H1 (cell line): ENCODE measurements at regions not wholly inside any gene's neighbourhood (a gene's known extent, or its start where the extent isn't known, plus 50 kb on each side); places are given as distances from the start of the nearest gene placed in this dataset.

ENCODE experiments used
- BACH1 ChIP-seq: IDR thresholded peaks from 2 replicates; pipeline ENCODE4 v1.6.1; 2012; ENCODE audit warnings: low read length, improper control_type of control experiment
- RFX5 ChIP-seq: IDR thresholded peaks from 2 replicates; pipeline ENCODE4 v1.6.1; 2011; ENCODE audit warnings: low read depth, low read length, improper control_type of control experiment, borderline replicate concordance
- RNF2 ChIP-seq: fragments of 200-900, 300-1000 bp; sonication (generic); IDR thresholded peaks from 2 replicates; pipeline ENCODE4 v1.7.1; 2016; ENCODE audit warnings: borderline replicate concordance, low read depth, mild to moderate bottlenecking, antibody characterized with exemption, low read length; ENCODE audit not compliant: poor library complexity, severe bottlenecking; ENCODE audit errors: missing control alignments
- SAP30 ChIP-seq: fragments of 300-600 bp; sonication (generic); IDR thresholded peaks from 2 replicates; pipeline ENCODE4 v1.7.1; 2012; ENCODE audit warnings: low read length, moderate library complexity, mild to moderate bottlenecking, inconsistent platforms; ENCODE audit not compliant: insufficient read depth, insufficient replicate concordance
- YY1 ChIP-seq: IDR thresholded peaks from 2 replicates; pipeline ENCODE4 v1.6.1; 2011; ENCODE audit warnings: low read depth, mild to moderate bottlenecking, low read length
- TF ChIP-seq, protein P1 (sequence below): IDR thresholded peaks from 2 replicates; pipeline ENCODE4 v1.6.1; 2011; ENCODE audit warnings: low read depth, mild to moderate bottlenecking, low read length; ENCODE audit not compliant: insufficient read depth
- TF ChIP-seq, protein P2 (sequence below): IDR thresholded peaks from 2 replicates; pipeline ENCODE4 v1.6.1; 2012; ENCODE audit warnings: inconsistent platforms

DNA sequence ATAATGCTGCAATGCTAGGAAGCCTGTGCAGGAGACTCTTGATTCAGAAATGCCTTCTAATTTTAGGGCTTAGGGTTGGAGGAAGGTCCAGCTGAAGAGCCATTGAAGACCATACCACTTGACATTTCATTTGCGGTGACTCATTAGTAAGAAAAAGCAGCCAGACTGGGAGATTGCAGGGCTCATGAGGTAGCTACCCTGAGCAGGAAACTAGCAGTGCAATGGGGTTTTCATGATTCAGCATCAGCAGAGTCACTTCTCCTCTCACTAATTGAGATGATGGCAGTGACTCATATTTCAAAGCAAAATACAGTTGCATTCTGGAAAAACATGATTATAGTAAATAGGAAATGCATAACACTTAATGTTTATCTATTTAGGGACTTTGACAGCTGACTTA is 434.1 kb downstream of the DNAJB9 start (continued):
- TF ChIP-seq, protein P1, sequence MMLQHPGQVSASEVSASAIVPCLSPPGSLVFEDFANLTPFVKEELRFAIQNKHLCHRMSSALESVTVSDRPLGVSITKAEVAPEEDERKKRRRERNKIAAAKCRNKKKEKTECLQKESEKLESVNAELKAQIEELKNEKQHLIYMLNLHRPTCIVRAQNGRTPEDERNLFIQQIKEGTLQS: no peak
- no peak for TF ChIP-seq RNF2
- TF ChIP-seq SAP30: no peak
- no peak for TF ChIP-seq RFX5
- TF ChIP-seq BACH1: no peak
- TF ChIP-seq, protein P2, sequence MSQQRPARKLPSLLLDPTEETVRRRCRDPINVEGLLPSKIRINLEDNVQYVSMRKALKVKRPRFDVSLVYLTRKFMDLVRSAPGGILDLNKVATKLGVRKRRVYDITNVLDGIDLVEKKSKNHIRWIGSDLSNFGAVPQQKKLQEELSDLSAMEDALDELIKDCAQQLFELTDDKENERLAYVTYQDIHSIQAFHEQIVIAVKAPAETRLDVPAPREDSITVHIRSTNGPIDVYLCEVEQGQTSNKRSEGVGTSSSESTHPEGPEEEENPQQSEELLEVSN: no peak
- no peak for TF ChIP-seq YY1
